HPDE6-E6E7 (cell line): ENCODE measurements at regions not wholly inside any gene's neighbourhood (a gene's known extent, or its start where the extent isn't known, plus 50 kb on each side); places are given as distances from the start of the nearest gene placed in this dataset.

Source experiments
- DNase-seq: peaks from one replicate; pipeline ENCODE4 v3.0.0; 2011; ENCODE audit warnings: missing footprints; ENCODE audit errors: extremely low spot score

DNA sequence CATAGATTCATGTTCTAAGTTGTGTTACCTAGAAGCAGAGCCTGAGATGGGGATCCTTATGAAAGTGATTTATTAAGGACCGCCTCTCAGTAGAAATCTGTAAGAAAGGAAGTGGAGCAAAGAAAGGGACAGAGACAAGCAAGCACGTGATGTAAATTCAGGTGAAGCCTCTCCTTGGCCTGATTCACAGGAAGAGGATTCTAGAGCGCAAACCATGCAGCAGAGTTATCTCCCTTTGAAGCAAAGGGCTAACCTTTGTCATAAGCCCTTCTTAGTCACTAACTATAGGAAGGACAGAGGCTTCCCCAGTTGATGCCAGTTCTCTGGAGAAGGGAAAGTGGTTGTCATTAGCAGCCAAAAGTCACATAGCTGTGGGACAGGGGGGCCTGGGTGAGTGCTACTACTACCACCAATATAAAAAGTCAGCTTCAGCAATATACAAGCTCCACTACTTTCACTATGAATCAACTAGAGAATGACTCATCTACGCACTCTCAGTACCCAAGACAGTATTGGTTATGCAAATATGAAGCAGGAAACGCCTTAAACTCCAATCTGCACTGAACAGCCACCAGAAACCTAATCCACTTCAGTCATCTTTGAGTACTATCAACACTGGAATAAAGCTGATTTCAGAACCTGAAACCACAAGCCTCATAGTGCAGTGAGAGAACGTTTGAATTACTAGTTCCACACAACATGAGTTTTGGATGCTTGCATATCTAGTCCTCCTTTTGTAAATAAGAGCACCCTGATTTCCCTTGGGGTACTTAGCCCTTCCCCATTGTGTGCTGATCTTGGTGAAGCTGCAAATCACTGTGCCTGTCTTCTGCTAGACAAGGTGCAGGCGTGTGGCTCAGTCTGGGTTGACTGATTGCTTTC is 162.7 kb downstream of the ZNF608 start:
- DNase-seq: peak; percentile 78

DNA sequence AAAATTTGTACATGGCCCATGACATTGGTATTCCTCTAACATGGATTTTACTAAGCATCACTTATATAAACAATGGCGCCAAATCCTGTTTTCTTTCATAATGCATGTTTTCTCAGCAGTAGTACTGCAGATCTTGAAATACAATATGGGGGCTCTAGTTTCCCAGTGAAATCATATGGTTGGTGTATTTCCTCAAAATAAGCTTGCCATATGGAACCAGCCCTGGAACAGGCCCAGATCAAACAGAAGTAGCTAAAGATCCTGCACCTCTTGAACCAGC is 163.9 kb downstream of the ZNF608 start:
- DNase-seq: no peak

DNA sequence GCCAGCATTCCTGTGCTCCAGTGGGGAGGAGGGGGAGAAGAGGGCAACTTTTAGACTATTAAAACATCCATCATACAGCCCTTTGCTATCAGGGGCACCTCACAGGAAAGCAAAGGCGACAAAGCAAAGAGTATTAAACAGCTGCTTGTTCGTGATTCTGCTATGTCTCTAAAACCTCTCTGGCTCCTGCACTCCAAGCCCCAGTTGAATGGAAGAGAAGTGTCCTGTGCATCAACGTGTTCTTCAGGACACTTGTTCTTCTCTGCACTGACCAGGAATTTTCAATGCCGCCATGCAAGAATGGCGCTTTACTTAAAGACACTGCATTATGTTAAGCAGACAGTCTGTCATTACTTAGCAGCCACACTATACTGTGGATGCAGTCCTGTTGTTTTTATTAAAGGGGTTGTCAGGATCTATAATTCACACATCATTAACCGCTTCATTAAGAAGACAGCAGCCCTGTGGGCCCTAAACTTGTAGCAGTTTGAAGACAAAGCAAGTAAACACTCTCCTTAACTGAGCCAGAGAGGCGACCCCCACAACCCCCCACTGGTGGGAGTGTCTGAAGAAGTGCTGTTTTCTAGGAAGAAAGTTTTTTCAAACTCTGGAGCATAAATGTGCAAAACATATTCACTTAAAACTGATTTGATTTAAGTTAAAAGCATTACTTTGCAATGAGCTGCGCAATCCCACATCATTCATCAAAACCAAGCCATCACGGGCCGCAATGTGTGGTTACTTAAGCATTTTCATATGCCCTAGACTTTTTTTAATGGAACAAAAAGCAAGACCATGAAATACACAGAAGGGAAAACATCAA is 164.5 kb downstream of the ZNF608 start:
- no peak for DNase-seq

DNA sequence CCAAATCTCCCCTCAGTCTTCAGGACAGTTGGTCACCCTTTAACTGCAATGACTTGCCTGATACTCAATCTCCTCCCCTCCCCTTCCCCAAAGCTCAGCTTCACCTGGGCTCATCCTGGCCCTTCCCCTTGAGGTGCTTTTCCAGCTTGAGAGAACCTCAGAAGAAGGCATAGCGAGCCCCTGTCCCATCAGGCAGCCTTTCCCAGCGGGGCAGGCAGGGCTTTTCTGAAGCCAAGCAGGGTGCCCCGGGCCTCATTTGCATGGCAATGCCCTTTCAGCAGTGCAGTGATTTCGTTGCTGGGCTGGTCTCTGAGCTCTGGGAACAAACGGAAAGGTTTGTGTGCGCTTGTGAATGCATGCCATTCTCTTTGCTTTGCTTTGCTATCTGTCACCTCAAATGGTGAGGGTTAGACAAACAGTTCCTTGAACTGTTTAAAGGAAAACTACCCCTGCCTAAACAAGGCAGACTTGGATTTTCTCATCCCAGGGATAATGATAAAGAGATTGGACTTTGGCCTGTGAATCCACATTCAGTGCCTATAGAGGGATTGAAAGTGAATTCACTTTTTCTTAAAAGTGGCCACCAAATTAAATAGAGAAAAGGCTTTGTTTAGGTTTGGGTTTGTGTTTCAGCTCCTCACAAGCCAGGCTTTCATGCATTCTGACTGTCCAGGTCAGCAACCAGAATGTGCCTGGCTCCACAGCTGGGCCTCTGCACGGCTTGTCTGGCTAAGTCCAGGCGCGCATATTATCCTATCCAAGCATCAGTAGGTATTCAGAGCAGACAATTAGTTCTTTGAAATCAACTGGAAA is 165.3 kb downstream of the ZNF608 start:
- no peak for DNase-seq

DNA sequence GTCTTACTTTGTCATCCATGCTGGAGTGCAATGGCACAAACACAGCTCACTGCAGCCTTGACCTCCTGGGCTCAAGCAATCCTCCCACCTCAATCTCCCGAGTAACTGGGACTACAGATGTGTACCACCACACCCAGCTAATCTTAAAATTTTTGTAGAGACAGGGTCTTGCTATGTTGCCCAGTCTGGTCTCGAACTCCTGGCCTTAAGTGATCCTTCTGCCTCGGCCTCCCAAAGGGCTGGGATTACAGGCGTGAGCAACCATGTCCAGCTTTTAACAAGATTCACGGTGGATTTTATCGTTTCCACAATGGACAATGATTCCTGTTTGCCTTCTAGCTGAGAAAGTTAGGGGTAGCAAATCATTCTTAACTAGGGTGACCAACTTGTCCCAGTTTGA is 165.9 kb downstream of the ZNF608 start:
- no peak for DNase-seq

DNA sequence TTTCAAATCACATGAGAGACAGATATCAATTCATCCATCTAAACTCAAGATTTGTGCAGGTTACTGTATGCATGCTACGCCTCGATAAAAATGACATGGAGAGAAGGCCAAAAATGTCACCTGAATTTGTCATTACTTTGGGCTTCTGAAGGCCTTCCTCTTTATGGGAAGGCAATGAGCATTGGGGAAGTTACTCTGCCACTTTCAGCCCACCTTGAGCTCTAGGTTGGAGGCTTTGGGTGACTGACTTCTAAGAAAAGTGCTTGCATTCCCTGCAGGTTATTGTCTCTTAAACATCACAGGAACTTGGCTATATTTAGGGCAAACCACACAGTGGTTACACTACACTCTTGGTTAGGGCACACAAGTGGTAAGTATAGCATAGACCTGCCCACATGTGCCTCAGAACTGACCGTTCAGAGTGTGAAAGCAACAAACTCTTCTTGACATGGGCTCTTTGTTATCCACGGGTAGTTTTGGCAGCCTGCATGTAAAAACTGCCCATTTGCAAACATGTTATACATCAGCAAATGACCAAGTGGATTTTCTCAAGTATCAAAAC is 169.5 kb downstream of the ZNF608 start:
- DNase-seq: no peak

DNA sequence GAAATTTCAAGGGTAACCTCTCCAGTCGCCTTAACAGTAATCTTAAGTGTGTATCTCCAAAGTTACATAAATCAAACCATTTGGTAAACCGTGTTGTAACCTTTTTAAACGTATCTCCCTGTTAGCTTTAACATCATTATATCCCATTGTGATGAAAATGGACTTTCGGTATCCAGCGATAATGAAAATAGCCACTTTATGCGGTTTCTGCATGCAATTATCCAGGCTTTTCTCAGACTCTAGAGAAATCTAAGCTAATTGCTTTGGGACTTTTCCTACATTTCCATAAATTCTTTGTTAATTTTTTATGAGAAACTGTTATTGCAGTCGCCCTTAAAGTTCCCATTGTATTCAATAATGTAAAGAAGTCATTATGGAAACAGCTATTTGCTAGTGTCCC is 170.7 kb downstream of the ZNF608 start:
- DNase-seq: no peak

DNA sequence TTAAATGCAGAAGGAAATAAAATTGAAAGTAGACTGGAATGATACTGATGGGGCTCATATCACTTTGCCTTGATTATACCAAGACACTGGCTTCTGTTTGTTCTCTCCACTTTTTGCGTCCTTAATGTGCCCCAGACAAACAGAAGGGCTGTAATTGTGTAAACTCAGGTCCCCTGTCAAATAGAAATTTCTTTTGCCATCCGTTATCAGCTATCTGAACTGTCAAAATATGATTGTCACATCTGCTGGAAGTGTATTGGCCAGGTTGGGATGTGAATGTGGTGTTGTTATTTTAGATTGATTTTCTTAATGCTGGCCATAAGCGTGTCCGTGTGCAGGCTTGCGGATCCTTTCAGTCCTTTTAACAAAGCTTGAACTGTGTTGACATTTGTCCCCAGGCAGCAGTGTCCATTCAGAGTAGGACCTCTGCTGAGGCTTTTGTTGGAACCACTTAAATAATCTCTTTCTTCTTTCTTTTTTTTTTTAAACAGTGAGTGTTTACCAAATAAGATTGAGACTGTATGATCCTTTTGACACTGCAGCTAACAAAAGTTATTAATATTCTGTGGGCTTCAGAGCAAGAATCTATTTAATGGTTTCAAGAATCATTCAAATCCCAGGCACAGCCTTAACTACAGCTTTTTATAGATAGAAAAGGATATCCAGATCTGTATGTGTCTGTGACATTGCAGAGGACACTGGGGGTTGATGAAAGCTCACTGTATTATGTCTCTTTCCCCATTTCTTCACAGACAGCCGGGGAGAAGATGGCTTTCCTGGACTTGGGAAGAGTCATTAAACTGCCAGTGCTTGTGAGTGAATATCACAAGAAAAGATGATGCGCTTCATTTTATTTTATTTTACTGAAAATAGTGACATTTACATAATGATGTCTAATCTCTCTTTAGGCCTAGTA is 171.7 kb downstream of the ZNF608 start:
- DNase-seq: no peak

DNA sequence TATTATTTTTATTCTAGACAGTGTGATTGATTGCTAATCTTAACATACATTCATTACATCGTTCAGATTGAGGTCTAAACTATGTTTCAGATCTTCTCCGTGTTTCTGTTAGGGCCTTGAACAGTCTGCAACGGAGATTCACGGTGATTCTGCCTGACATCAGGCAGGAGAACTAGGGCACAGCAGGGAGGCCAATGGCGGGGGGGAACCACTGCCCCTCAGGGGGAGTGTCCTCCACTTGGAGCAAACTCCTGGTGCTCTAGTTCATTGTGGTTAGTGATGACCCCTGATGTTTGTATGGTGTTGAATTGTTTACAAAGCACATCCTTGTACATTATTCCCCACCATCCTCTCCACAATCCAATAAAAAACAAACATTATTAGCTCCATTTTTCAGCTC is 173.5 kb downstream of the ZNF608 start:
- no peak for DNase-seq

DNA sequence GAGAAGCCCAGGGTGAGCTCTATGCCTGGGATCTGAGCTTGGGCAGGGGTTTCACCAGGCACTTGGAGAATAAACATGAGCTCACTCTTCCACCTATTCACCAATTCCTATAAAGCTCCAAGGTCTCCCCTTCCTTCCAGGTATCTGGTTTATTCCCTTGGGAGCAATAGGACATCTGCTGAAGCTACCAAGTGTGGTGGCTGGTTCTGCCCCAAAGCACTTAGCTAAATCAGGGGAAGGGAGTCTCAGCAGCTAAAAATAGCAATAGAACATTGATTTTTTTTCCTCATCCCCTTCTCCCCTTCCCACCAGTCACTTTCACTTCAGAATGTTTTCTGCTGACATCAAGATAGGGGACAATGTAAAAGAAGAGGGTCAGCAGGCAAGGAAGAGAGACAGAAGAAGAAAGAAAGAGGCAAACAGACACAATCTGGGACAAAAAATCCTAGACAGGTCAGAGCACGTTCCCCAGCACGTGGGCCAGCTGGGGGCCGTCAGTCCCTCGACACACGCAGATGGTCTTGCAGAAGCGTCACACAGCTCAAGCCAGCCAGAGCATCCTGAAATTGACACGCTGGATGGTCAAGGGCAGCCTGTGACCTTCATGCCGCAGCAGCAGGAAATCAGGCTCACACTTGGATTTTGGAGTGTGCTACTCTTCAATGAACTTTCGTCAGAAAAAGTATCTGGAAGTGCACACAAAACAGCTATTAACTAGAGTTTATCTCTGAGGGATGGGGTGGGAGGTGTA is 176.0 kb downstream of the ZNF608 start:
- no peak for DNase-seq

DNA sequence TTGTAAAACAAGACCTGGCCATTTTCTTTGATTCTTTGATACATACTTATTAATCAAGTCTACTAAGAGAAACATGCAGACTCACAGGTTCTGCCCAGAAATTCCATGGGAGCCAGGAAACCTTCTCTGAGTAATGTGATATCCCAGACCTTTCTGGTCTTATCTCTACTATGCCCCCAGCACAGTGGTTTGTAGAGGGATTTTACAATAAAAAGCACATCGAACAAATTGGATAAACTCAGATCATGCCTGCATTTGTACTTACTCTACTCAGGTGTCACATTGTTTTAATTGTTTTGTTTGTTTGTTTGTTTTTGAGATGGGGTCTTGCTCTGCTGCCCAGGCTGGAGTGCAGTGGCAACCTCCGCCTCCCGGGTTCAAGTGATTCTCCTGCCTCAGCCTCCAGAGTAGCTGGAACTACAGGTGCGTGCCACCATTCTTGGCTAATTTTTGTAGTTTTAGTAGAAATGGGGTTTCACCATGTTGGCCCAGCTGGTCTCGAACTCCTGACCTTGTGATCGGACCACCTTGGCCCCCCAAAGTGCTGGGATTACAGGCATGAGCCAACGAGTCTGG is 179.5 kb downstream of the ZNF608 start:
- no peak for DNase-seq

DNA sequence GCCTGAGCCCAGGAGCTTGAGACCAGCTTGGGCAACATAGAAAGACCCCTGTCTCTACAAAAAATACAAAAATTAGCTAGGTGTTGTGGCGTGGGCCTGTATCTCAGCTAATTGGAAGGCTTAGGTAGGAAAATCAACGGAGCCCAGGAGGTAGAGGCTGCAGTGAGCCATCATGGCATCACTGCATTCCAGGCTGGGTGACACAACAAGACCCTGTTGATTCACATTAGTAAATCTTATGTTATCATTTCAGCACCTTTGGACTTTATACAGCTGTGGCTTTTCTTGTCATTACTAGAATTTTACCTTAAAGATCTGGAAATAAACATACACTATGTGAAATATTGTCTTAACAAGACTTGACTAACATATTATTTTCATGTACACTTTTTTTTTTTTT is 185.0 kb downstream of the ZNF608 start:
- no peak for DNase-seq

DNA sequence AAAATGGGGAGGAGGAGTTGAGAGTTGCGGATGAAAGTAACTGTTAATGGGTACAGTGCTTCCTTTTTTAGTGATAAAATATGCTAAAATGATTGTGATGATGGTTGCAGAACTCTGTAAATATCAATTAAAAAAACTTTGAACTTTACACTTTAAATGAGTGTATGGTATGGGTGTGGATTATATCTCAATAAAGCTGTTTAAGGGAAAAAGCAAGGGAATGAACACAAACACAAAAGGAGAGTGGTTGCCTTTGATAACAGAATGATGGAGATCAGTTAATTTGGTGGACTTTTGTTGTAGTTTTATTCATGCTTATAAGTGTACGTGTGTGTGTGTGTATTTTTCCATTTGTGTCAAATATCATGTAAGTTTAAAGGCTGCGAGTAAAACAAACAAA is 186.1 kb downstream of the ZNF608 start:
- DNase-seq: no peak

DNA sequence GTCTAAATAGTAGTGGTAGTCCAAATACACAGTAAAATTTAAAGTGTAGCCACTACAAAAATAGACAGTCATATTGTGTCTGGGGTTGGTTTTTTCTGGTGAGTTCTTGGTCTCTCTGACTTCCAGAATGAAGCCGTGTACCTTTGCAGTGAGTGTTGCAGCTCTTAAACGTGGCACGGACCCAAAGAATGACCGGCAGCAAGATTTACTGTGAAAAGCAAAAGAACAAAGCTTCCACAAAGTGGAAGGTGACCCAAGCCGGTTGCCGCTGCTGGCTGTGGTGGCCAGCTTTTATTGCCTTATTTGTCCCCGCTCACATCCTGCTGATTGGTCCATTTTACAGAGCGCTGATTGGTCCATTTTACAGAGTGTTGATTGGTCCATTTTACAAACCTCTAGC is 188.7 kb downstream of the ZNF608 start:
- DNase-seq: no peak

DNA sequence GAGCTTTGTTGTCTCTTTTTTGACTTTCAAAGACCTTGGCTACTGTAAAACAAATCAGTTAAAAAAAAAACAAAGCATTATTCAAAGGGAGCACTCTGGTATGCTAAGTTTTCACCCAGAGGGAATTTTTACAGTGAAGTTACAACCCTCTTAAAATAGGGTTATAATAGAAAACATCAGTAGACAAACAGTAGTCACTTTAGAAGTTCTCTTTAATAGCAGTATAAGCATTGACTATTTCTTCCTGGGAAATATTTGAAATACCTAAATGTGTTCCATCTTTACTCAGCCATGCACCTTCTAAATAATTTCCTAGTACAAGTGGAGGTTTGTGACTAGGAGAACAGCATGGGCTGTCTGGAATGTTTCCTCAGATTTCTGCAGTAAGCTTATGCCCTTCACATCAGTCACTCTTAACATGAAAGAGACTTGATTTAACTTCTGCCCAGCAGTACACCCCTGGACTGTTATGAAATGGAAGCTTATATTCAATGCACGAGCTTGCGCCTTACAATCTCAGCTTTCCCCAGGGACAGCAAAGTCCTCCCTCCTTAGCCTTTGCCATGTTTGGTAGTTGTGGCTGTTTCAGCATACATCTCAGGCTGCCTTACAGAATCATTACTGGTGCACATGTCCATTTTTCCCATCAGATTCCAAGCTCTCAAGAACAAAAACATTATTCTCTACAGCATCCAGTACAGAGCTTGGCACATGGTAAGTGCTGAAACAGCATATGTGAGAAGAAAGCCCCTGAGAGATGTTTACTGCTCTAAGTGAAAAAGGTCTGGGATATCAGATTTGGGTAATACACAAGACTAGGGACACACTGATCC is 191.5 kb downstream of the ZNF608 start:
- DNase-seq: no peak

DNA sequence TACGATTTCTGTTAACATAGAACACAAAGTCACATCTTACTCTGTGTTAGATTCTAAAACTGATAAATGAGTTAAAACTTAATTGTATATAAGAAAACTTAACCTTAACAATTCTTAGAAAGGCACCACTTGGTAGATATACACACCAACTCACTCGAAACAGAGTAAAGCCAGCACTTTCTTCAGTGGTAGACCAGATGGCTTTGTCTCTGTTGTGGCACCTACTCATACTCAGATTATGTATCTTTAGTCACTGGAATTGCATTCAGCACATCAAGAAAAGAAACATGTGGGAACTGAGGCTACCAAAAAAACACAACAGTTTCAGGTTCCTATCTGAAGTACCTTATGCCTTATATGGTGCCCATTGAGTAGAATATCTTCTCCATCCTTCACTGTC is 192.5 kb downstream of the ZNF608 start:
- no peak for DNase-seq

DNA sequence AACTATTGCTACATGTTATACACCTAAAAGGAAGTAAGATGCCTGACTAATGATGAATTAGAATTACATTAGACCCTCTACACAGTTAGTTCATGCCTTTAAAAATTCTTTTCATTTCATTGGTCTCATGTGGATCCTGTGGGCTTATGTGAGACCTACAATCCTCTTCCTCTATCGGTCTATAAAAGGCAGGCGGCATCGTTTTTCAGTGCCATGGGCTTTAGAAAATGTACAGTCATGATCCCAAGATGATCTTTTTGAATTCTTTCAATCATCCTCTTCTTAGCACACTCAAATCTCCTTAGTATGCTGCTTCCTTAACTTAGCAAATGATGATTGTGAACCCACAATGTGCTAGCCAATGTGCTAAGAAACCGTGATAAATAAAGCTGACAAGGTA is 193.9 kb downstream of the ZNF608 start:
- no peak for DNase-seq

DNA sequence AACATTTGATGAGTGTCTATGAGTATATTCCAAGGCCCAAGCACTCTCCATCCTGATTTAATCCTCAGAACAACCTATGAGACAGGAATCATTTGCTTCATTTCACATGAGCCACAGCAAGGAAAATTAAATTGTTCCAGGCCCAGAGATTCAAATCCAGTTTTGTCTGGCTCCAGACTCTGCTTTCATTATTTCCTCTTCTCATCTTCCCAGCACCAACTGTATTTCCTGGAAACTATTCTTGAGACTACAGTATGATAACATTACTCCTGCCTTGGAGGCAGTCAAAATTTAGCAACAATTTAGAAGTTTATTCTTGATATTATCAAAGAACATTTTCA is 194.5 kb downstream of the ZNF608 start:
- no peak for DNase-seq

DNA sequence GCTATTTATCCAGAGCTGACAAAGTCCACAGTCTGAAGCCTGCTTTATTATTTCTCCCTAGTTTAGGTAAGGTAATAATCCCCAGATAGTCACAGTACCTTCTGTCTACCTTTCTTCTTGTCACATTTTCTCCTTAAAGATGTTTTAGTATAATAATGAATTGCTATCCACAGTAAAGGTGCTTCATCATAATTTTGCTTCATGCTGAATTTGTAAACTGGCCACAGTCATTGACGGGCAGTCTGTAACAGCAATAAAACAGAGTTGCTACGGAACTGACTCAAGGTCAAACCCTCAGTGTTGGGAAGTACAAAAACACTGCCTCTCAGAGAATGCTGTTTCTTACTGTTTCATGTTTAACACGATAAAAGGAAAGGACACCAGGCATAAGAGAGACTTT is 195.7 kb downstream of the ZNF608 start:
- DNase-seq: no peak
